NCI-H2171 (cell line): ENCODE measurements at regions not wholly inside any gene's neighbourhood (a gene's known extent, or its start where the extent isn't known, plus 50 kb on each side); places are given as distances from the start of the nearest gene placed in this dataset.
"Not testable (repeated sequence)": the region's sequence is repeated elsewhere in the genome, so short reads cannot be mapped to it uniquely, and the experiment has no call there.

ENCODE experiments used
- DNase-seq: peaks from one replicate; lab custom pipeline; 2025; lab: John Stamatoyannopoulos, UW

GRCh38 chr4:126976850-126977632 is 655.7 kb upstream of the INTU start:
- DNase-seq, result no peak

DNA sequence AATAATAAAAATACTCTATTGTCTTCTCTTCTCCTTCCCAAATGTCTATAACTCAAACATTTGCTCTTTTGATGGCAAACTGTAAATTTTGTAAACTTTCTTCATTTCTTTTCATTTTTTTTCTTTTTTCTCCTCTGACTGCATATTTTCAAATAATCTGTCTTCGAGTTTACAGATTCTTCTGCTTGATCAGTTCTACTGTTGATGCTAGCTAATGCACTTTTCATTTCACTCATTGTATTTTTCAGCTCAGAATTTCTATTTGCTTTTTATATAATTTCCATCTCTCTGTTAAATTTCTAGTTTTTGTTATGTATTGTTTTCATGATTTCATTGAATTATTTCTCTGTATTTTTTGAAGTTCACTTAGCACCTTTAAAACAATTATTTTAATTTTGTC is 646.8 kb upstream of the INTU start:
- DNase-seq, result no peak

DNA sequence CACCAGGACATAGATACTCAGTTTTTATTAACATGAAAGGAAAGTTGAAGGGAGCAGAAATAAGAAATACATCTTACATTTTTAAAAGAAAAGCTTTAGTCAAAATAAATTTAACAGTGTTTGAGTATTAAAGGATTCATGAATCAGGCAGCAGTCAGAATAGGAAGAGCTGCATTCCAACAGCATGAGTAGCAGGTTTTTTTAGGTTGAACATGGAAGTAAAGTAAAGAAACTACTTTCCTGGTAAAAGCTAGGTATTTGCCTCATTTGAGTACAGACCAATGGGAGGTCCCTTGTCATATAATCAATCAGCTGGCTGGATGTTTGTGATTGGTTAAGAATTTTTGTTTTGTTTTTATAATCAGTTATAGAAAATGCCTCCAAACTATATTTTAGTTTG is 645.9 kb upstream of the INTU start:
- DNase-seq, result no peak

GRCh38 chr4:126991965-126992364 is 640.8 kb upstream of the INTU start:
- DNase-seq, result no peak

GRCh38 chr4:126992910-126993309 is 639.8 kb upstream of the INTU start:
- DNase-seq, result no peak

DNA sequence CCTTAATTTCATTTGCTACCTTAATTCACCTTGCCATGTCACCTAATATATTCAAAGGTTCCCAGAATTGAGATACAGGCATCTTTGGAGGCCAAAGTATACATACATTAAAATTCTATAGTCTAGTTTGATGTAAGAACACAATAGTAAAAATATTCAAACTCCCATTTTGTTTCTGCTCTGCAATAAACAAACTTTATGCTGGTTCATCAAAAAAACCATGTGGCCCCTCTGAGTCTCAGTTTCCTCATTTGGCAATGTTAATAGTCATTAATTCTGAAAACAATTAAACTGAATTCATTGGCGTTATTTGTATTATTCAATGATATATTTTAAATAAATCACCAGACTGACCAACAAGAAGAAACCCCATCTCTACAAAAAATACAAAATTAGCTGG is 639.4 kb upstream of the INTU start:
- DNase-seq, result no peak

GRCh38 chr4:126995235-126995634 is 637.5 kb upstream of the INTU start:
- DNase-seq, result no peak

- no peak for DNase-seq
Measured at GRCh38 chr4:127000110-127000509, 632.6 kb upstream of the INTU start.

DNA sequence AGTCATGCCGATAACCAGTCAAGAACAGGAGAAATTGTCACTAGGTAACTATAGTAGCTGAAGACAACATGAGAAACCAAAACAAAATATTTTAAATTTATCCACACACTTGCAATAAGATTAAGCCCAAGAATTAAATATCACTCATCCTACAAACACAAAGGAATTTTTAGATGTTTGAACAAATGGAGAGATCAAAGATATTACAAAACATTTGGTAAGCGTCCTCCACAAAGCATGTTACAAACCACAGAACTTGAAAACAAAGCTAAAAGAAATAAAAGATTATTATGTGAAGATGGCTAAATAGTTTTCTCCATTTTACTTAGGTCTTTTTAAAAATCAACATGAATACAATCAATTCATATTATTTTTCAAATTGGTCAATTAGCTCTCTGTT is 631.9 kb upstream of the INTU start:
- DNase-seq, result no peak

DNA sequence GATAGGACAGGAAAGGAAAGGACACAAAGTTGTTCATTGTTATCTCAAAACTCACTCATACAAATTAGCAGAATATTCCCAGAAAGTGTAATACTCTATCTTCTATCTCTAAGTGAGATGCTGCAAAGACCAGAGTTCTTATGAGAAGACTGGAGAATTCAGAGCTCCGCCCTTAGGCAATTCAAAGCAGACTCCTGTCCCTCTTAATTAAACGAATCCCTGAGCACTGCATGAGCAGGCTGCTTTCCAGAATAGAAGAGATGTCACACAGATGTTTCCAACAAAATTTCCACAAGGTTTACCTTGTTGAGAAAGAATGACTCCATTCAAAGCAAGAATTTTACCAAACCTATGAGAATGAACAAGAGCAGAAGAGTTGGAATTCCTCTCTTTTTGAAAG is 630.8 kb upstream of the INTU start:
- DNase-seq, result no peak

GRCh38 chr4:127006446-127006877 is 626.3 kb upstream of the INTU start:
- DNase-seq, result no peak

GRCh38 chr4:127007305-127007704 is 625.5 kb upstream of the INTU start:
- DNase-seq, result no peak

- DNase-seq, result no peak
Measured at GRCh38 chr4:127012549-127012948, 620.2 kb upstream of the INTU start.

DNA sequence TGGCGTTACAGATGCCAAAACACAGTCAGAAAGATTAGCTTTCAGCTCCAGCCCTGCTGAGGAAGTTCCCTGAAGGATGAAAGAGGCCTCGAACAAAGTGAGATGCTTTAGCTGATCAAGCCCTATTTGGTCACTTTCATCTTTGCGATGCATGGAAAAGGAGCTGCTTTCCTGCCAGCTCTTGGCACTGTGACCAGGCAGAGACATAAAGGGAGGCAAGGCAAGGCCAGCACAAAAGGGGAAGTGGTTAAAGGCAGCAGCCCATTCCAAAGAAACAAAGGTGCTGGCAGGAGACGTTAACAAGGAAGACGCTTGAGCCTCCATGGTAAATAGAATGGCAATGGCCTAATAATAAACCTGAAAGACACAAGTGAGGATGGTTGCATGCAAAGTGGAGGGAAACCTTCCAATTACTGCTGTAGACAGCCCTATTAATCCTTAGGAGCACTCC is 617.1 kb upstream of the INTU start:
- DNase-seq, result no peak

- no peak for DNase-seq
Measured at GRCh38 chr4:127018381-127018780, 614.4 kb upstream of the INTU start.

DNA sequence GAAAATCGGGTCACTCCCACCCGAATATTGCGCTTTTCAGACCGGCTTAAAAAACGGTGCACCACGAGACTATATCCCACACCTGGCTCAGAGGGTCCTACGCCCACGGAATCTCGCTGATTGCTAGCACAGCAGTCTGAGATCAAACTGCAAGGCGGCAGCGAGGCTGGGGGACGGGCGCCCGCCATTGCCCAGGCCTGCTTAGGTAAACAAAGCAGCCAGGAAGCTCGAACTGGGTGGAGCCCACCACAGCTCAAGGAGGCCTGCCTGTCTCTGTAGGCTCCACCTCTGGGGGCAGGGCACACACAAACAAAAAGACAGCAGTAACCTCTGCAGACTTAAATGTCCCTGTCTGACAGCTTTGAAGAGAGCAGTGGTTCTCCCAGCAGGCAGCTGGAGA is 611.9 kb upstream of the INTU start:
- not testable (repeated sequence) for DNase-seq

DNA sequence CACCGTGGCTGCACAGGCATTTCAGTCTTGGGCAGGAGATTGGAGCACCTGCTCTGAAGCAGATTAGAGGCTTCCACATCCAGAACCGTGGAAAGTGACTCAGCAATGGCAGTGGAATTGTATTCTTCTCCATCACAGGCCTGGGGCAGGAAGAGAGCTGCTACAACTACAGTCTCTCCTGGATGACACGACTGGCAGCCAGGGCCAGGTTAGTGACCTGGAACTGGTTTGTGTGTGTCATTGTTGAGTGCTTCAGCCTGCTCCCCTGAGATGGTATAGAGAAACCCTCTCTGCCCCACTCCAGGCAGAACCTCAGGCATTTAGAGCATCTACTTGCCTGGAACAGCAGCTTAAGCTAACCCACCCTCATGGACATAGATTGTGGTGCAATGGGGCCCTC is 596.5 kb upstream of the INTU start:
- DNase-seq, result no peak

DNA sequence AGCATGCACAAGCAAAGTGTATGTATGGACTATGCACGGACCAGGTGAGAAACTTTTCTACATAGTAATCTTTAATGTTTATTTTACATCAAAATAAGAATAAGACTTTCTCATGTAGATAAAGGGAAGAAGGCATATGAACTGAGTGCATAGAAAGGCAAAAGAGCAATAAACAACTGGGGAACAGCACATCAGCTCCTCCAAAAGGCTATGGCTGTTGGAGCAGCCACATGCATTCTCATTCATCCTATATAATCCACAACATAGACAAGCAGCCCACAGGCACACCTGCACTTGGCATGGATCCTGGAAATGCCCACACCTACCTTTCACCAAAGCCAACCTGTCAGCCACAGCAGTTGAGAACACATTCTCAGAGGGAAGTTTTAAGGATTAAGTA is 586.9 kb upstream of the INTU start:
- DNase-seq, result no peak

DNA sequence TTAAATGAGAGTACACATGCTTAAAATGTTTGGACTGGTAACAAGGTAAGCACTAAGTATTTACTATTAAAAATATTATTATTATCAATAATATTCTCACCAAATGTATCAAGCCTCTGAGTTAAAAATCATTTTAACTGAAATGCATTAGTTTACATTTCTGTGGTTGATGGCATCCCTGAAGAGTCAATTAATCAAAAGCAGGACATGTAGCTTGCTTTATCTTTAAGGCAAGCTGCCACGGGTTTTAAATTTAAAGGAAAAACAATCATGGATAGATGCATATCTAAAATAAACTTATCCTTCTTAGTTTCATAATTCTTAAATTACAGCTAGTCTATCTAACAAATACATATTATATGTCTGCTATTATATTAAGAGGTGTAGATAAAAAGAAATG is 584.8 kb upstream of the INTU start:
- no peak for DNase-seq

DNA sequence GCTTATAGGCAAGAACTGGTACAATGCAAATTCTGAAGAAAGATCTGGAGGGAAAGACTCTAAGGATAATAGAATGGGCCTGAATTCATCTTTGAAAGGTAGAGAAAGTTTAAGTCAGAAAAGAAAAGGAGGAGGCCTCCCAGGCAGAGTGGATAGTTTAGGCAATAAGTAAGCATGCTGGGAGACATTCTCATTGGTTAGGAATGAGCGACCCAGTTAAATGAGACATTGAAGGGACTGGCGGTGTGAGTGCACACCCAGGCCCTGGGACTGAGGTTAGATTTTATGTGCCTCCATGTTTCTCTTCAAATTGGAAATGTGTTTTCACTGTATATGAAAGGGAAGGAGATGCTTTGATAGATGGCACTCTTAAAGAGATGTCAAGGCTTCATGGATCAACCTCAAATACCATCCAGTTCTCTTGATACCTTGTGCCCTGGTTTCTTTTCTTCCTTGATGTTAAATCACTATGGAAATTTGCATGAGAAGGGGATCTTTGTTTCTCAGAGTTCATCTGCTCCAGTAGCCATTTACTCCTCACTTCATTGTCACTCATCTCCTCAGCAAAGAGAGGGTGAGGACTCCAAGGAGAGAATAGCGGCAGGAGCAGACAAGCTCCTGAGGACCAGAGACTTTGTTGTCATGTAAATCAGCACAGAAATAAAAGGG is 584.2 kb upstream of the INTU start:
- DNase-seq, result no peak

- no peak for DNase-seq
Measured at GRCh38 chr4:127049526-127049925, 583.2 kb upstream of the INTU start.

DNA sequence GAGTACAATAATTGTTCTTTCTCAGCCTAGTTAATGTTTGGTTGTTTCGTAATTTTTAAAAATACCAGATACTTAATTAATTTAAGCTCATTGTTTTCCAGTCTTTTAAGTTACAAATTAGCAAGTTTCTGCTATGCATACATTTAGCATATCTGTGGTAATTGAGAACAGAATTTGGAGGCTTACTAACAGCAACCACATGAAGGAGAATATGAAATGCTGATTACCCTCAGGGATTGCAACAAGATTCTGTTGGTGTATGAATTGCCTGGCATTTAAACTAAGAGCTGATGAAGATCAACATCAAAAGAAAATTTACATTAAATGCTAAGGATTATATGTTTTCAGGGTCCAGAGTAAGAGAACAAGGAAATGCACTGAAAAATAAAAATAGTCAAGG is 580.0 kb upstream of the INTU start:
- no peak for DNase-seq

DNA sequence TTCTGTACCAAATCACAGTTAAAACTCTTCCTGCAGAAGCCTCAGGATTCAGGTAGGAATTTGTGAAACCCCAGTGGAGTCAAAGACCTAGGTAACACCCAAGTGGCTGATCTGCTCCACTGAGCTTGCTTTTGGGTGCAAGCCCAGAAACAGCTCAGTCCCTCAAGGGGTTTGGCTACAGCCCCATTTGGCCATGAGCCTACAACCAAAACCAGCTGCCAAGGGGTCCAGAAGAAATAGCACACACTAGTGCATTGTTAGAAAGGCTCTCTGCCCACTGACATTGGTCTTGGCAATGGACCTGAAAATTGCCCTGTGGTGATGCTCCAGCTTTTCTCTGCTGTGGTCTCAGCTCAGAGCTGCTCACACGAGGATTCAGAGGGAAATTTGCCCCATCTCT is 577.4 kb upstream of the INTU start:
- DNase-seq, result no peak

GRCh38 chr4:127069675-127070074 is 563.1 kb upstream of the INTU start:
- no peak for DNase-seq
